NB4 (cell line): ENCODE measurements at regions not wholly inside any gene's neighbourhood (a gene's known extent, or its start where the extent isn't known, plus 50 kb on each side); places are given as distances from the start of the nearest gene placed in this dataset.

ENCODE experiments used
- DNase-seq: peaks from one replicate; pipeline ENCODE4 v3.0.0; 2010; ENCODE audit warnings: low read depth
- H3K4me3 ChIP-seq: one replicate; pipeline ENCODE4 v1.5.1; 2011; ENCODE audit warnings: mild to moderate bottlenecking, low read depth, low read length, moderate library complexity
- CTCF ChIP-seq: IDR thresholded peaks from one replicate; pipeline ENCODE4 v1.5.1; 2012; ENCODE audit warnings: low read depth, low read length
- MAX ChIP-seq: IDR thresholded peaks from 2 replicates; pipeline ENCODE4 v1.6.1; 2011; ENCODE audit warnings: low read depth, low read length
- MYC ChIP-seq: IDR thresholded peaks from 2 replicates; pipeline ENCODE4 v1.6.1; 2011; ENCODE audit warnings: low read depth, low read length
- POLR2A ChIP-seq: IDR thresholded peaks from 2 replicates; pipeline ENCODE4 v1.6.1; 2011; ENCODE audit warnings: mild to moderate bottlenecking; ENCODE audit not compliant: insufficient read length; ENCODE audit errors: extremely low read depth

- H3K4me3 ChIP-seq: no peak overlapping the region
- TF ChIP-seq MYC: no peak
- no peak for TF ChIP-seq CTCF
- TF ChIP-seq POLR2A: no peak
- TF ChIP-seq MAX: no peak
- DNase-seq: no peak
Observed at GRCh38 chr10:28151636-28152035, 151.2 kb downstream of the MPP7 start.

GRCh38 chr10:28149746-28150145 is 150.9 kb upstream of the ODAD2 start:
- no peak overlapping the region for H3K4me3 ChIP-seq
- TF ChIP-seq POLR2A (no peak), MYC (no peak), MAX (no peak), CTCF (no peak)

GRCh38 chr10:28147706-28148105 is 148.8 kb upstream of the ODAD2 start:
- no peak for DNase-seq
- TF ChIP-seq MYC (no peak), MAX (no peak), CTCF (no peak), POLR2A (no peak)
- H3K4me3 ChIP-seq: no peak overlapping the region

More at GRCh38 chr10:28149746-28150145, 150.9 kb upstream of the ODAD2 start:
- DNase-seq: no peak

GRCh38 chr10:28139138-28139537 is 140.3 kb upstream of the ODAD2 start:
- no peak overlapping the region for H3K4me3 ChIP-seq
- TF ChIP-seq CTCF (no peak), POLR2A (no peak), MAX (no peak), MYC (no peak)
- DNase-seq: no peak

- no peak for DNase-seq
- TF ChIP-seq MYC (no peak), POLR2A (no peak), MAX (no peak), CTCF (no peak)
- no peak overlapping the region for H3K4me3 ChIP-seq
Observed at GRCh38 chr10:28137907-28138880, 139.3 kb upstream of the ODAD2 start.
